PC-3 (cell line): ENCODE measurements at regions not wholly inside any gene's neighbourhood (a gene's known extent, or its start where the extent isn't known, plus 50 kb on each side); places are given as distances from the start of the nearest gene placed in this dataset.

Source experiments
- ATAC-seq: fragments of 200-7000 bp; cut with Tn5 transposase; 2 replicates; pipeline ENCODE4 v1.9.1; 2020; ENCODE audit warnings: mild to moderate bottlenecking, moderate library complexity
- BruUV-seq: library from RNA; stranded (reverse); fragments of 400-500 nt; replicated peaks from 2 replicates; lab custom pipeline; 2021; lab: Mats Ljungman, UMichigan
- CTCF ChIA-PET: fragments of 300-600 bp; sonication (Branson Sonifier 250); formaldehyde crosslinking; loops from one replicate; lab custom pipeline; 2022; ENCODE audit warnings: antibody characterized with exemption; lab: Charles Lee
- POLR2A ChIA-PET: fragments of 300-600 bp; sonication (Branson Sonifier 250); formaldehyde crosslinking; loops from one replicate; lab custom pipeline; 2022; ENCODE audit warnings: antibody characterized with exemption; ENCODE audit not compliant: unreplicated experiment; lab: Charles Lee
- DNase-seq: peaks from one replicate; pipeline ENCODE4 v3.0.0-alpha.2; 2015
- H2AFZ ChIP-seq: fragments of 300-600 bp; sonication (generic); 2 replicates; pipeline ENCODE4 v1.6.0; 2016; ENCODE audit warnings: antibody characterized with exemption, low read length
- H3F3A ChIP-seq: fragments of 300-600 bp; sonication (generic); one replicate; pipeline ENCODE4 v1.6.0; 2017; ENCODE audit warnings: antibody characterized with exemption, low read length, control low read depth, mild to moderate bottlenecking; ENCODE audit not compliant: unreplicated experiment
- H3K27ac ChIP-seq: fragments of 300-600 bp; sonication (generic); 2 replicates; pipeline ENCODE4 v1.5.1; 2016; ENCODE audit warnings: mild to moderate bottlenecking, low read length
- H3K27me3 ChIP-seq: fragments of 300-600 bp; sonication (generic); 2 replicates; pipeline ENCODE4 v1.6.1; 2016; ENCODE audit warnings: low read length, mixed read lengths
- H3K36me3 ChIP-seq: fragments of 300-600 bp; sonication (generic); 2 replicates; pipeline ENCODE4 v1.6.1; 2016; ENCODE audit warnings: low read depth, mixed run types, low read length, mixed read lengths
- H3K4me1 ChIP-seq: fragments of 300-600 bp; sonication (generic); 2 replicates; pipeline ENCODE4 v1.5.1; 2016; ENCODE audit warnings: low read length; ENCODE audit not compliant: insufficient read depth
- H3K4me2 ChIP-seq: fragments of 300-600 bp; sonication (generic); 2 replicates; pipeline ENCODE4 v1.6.0; 2016; ENCODE audit warnings: low read length
- H3K4me3 ChIP-seq: fragments of 300-600 bp; sonication (generic); 2 replicates; pipeline ENCODE4 v1.5.1; 2016; ENCODE audit warnings: mild to moderate bottlenecking, low read length, mixed read lengths
- H3K79me2 ChIP-seq: fragments of 300-600 bp; sonication (generic); 2 replicates; pipeline ENCODE4 v1.6.1; 2017; ENCODE audit warnings: low read length, mixed read lengths
- H3K9ac ChIP-seq: fragments of 300-600 bp; sonication (generic); 2 replicates; pipeline ENCODE4 v1.6.0; 2016; ENCODE audit warnings: mild to moderate bottlenecking, low read length
- H3K9me2 ChIP-seq: fragments of 300-600 bp; sonication (generic); replicated peaks from 2 replicates; pipeline ENCODE4 v1.6.1; 2016; ENCODE audit warnings: mixed run types, low read length, mixed read lengths
- H3K9me3 ChIP-seq: fragments of 300-600 bp; sonication (generic); 2 replicates; pipeline ENCODE4 v1.6.1; 2016; ENCODE audit warnings: low read length, mixed read lengths
- H4K20me1 ChIP-seq: fragments of 300-600 bp; sonication (generic); 2 replicates; pipeline ENCODE4 v1.6.1; 2016; ENCODE audit warnings: low read length, mixed read lengths
- EZH2 ChIP-seq: fragments of 300-600 bp; sonication (generic); IDR thresholded peaks from one replicate; pipeline ENCODE4 v1.6.1; 2017; ENCODE audit warnings: antibody characterized with exemption, mild to moderate bottlenecking, low read length; ENCODE audit not compliant: unreplicated experiment
- EZH2phosphoT487 ChIP-seq: fragments of 300-600 bp; sonication (generic); IDR thresholded peaks from 2 replicates; pipeline ENCODE4 v1.6.1; 2018; ENCODE audit warnings: mild to moderate bottlenecking, antibody characterized with exemption, low read length, borderline replicate concordance
- intact Hi-C: fragments of 100-400 bp; cut with micrococcal nuclease; formaldehyde crosslinking; loops from 2 replicates; pipeline ENCODE4 v1.9.0; 2023
- TF ChIP-seq, protein P1 (sequence below): fragments of 300-600 bp; sonication (generic); conservative IDR thresholded peaks from 2 replicates; pipeline ENCODE4 v1.5.1; 2017; ENCODE audit warnings: antibody characterized with exemption, low read depth, mild to moderate bottlenecking, low read length

DNA sequence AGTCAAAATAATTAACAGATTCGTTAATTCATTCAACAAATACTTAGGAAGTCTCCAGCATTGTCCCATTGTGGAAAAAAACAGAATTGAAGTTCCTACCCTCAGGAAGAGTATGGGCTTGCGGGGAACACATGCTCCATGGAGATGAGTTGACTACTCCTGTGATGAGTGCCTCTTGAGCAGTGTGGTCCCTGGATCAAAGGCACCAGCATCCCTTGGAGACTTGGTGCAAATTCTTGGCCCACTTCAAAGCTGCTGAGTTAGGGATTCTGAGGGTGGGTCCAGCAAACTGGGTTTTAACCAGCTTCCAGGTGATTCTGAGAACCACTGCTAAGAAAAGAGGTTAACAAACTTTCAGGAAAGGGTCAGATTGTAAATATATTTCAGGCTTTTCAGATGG lies 361.6 kb downstream of the MYCN start:
- H3K4me3 ChIP-seq: no peak overlapping the region
- no peaks in the 10 kb centered on the region for H3K9me2 ChIP-seq
- no peaks in the 10 kb centered on the region for H3K79me2 ChIP-seq
- BruUV-seq: no TSS peak
- no peak overlapping the region for H3K27ac ChIP-seq
- H3K4me2 ChIP-seq: no peak overlapping the region
- H2AFZ ChIP-seq: no peak overlapping the region
- no peaks in the 10 kb centered on the region for H3F3A ChIP-seq
- POLR2A ChIA-PET: no interaction called here
- no peaks in the 10 kb centered on the region for H3K36me3 ChIP-seq
- ATAC-seq (no peak), DNase-seq (no peak)
- H4K20me1 ChIP-seq: no peaks in the 10 kb centered on the region
- H3K9ac ChIP-seq: no peak overlapping the region
- intact Hi-C loops: no loop called here
- no peaks in the 10 kb centered on the region for H3K27me3 ChIP-seq
- no peak for TF ChIP-seq EZH2phosphoT487
- TF ChIP-seq, protein P1, sequence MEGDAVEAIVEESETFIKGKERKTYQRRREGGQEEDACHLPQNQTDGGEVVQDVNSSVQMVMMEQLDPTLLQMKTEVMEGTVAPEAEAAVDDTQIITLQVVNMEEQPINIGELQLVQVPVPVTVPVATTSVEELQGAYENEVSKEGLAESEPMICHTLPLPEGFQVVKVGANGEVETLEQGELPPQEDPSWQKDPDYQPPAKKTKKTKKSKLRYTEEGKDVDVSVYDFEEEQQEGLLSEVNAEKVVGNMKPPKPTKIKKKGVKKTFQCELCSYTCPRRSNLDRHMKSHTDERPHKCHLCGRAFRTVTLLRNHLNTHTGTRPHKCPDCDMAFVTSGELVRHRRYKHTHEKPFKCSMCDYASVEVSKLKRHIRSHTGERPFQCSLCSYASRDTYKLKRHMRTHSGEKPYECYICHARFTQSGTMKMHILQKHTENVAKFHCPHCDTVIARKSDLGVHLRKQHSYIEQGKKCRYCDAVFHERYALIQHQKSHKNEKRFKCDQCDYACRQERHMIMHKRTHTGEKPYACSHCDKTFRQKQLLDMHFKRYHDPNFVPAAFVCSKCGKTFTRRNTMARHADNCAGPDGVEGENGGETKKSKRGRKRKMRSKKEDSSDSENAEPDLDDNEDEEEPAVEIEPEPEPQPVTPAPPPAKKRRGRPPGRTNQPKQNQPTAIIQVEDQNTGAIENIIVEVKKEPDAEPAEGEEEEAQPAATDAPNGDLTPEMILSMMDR: no peak
- no peak for TF ChIP-seq EZH2
- H3K9me3 ChIP-seq: peaks cover 13% of the 10 kb centered on the region; the same call in 1 of the 2 replicates
- H3K4me1 ChIP-seq: no peaks in the 10 kb centered on the region
- CTCF ChIA-PET: no interaction called here

DNA sequence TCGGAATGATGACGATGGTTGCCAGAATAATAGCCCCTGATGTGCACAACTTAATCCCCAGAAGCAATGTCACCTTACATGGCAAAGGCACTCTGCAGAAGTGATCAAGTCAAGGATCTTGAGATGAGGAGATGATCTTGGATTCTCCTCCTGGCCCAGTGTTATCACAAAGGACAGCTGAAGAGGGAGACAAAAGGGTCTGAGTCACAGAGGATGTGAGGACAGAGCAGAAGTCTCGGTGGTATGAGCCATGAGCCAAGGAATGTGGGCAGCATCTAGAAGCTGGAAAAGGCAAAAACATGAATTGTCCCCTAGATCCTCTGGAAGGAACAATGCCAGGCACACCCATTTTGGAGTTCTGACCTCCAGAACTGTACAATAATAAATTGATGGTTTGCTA lies 358.5 kb downstream of the MYCN start:
- POLR2A ChIA-PET: no interaction called here
- Histone ChIP-seq H3K36me3 (no peaks in the 10 kb centered on the region), H2AFZ (no peak overlapping the region), H4K20me1 (no peaks in the 10 kb centered on the region), H3K4me3 (no peak overlapping the region), H3K4me2 (no peak overlapping the region), H3K9ac (no peak overlapping the region), H3K27me3 (peaks cover under 1% of the 10 kb centered on the region; the same call in 1 of the 2 replicates), H3F3A (no peaks in the 10 kb centered on the region), H3K9me2 (no peaks in the 10 kb centered on the region), H3K9me3 (peaks cover 13% of the 10 kb centered on the region; the same call in 1 of the 2 replicates), H3K4me1 (no peaks in the 10 kb centered on the region), H3K79me2 (no peaks in the 10 kb centered on the region), H3K27ac (no peak overlapping the region)
- DNase-seq (no peak), ATAC-seq (no peak)
- TF ChIP-seq, protein P1: no peak
- TF ChIP-seq EZH2phosphoT487 (no peak), EZH2 (no peak)
- intact Hi-C loops: no loop called here
- CTCF ChIA-PET: no interaction called here
- BruUV-seq: no TSS peak

DNA sequence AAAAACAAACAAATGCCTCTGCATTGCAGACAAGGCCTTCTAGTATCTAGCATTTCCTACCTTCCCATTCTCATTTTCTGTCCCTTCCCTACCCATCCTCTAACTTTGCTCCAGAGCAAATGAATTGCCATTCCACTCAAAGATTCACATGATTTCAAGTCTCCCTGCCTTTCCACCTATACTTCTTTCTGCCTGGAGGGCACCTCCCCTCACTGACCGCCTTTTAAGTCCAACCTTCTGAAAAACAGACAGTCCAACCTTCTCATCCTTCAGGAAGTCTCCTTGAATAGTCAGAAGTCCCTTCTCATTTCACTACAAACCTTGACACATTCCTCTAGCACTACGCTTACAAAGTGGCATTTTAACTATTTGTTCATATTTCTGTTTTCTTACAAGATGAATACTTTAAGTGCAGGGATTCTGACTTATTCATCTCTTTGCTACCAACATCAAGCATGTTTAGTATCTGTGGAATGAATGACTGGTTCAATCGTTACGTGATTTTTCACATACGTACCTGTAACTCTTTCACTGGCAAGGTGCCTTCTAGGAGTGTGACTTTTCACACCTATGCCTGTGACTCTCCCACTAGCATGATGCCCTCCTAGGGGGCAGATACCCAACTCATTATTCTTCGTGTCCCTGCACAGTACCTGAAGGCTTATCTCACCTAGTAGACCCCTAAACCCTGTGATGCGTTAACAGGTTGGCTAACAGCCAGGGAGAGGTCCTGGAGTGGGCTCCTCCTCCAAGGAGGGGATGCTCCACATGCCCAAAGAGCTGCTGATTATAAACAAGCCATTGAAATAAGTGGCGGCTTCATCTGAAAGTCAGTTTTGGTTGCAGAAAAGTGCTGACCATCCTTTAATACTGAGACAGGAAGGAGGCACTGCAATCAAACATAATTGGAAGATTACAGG lies 356.2 kb downstream of the MYCN start:
- Histone ChIP-seq H3F3A (no peaks in the 10 kb centered on the region), H3K36me3 (no peaks in the 10 kb centered on the region), H2AFZ (no peak overlapping the region), H4K20me1 (no peaks in the 10 kb centered on the region), H3K27me3 (peaks cover 3% of the 10 kb centered on the region; the same call in 1 of the 2 replicates), H3K4me3 (no peak overlapping the region), H3K9me2 (no peaks in the 10 kb centered on the region), H3K79me2 (no peaks in the 10 kb centered on the region), H3K27ac (no peak overlapping the region), H3K4me2 (no peak overlapping the region), H3K9me3 (peaks cover 8% of the 10 kb centered on the region; the same call in 1 of the 2 replicates), H3K9ac (no peak overlapping the region), H3K4me1 (no peaks in the 10 kb centered on the region)
- ChIA-PET CTCF (no interaction called here), POLR2A (no interaction called here)
- intact Hi-C loops: no loop called here
- TF ChIP-seq EZH2phosphoT487: no peak
- TF ChIP-seq, protein P1: no peak
- TF ChIP-seq EZH2: no peak
- no peak for DNase-seq
- BruUV-seq: no TSS peak
- ATAC-seq: no peak
